Activated T-cell treated with anti-CD3 and anti-CD28 coated beads, Interleukin-2, amount 50 U/mL, for 48 hours (primary cell): ENCODE measurements at regions not wholly inside any gene's neighbourhood (a gene's known extent, or its start where the extent isn't known, plus 50 kb on each side); places are given as distances from the start of the nearest gene placed in this dataset.

Experiments used
- DNase-seq, 2 experiments: peaks; one replicate each; pipeline ENCODE4 v3.0.0-alpha.2; 2020

DNA sequence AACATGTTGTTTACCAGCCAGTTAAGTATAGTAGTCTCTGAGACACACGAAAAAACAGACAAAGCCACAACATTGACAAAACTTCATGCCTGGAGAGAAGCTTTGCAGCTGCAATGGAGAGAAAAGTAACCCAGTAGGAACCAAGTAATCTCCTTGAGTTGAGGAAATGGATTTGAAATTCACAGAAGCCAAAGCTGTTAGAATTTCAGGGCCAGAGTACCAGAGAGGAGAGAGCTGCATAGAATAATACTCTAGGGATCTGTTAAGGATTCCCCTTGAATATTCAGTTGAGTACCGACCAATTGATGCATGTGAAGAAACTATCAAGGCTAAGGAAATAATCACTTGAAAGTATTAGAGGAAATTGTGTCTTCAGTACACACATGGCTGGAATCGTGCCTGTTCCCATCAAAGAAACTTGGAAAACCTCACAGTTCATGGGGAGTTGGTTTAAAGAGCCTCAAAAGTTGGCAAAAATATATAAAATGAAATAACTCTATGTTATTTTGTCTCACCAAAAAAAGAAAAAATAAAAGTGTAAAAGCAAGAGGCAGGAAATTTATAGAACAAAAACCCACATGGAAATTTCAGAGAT, 324.0 kb upstream of the NEGR1 start:
- DNase-seq: no peak

DNA sequence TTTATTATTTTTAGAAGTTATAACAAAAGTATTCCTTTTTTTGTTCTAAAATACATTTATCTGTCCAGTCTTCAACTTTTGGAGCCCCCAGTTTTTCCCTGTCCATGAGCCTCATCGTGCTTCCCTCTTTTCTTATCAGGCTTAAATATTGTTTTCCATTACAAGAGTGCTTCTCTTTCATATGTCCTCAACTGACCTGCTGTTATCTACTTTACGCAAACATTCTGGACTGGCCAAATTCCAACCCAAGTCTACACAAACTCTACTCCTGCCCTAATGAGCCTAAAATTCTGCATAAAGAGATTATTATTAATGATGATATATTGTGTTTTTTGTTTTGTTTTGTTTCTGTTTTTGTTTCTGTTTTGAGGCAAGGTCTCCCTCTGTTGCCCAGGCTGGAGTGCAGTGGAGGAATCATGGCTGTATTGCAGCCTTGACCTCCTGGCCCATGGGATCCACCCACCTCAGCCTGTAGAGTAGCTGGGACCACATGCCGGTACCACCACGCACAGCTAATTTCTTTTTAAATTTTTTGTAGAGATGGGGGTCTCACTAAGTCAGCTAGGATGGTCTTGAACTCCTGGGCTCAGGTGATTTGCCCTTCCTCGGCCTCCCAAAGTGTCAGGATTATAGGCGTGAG, 318.8 kb upstream of the NEGR1 start:
- no peak for DNase-seq

DNA sequence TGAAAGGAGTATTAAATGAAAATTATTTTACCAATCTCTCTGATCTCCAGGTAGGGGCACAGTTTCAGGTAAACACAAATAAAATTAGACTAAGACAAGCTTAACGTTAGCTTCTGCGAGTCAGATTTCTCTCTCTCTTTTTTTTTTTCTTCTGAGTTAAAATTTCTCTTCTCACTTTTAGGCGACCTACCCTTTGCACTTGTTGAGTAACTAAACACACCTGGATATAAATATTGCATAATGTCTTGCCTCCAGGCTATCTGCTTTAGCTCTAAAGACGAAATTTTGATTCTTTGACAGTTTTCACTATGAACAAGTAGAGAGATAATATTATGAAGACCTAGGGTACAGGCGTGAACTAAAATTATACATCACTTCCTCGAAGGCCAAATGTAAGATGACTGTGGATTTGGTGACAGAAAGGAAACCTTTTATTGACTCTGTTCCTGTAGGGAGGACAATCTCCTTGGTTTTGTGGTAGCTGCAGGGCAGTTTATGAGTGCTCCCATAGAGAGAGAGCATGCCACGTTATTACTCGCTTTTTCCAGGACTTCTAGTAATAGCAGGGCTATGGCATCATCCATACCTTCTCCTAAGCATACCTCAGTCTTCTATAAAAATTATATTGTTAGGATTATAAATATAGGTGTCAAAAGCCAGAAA, 303.8 kb upstream of the NEGR1 start:
- DNase-seq: no peak

DNA sequence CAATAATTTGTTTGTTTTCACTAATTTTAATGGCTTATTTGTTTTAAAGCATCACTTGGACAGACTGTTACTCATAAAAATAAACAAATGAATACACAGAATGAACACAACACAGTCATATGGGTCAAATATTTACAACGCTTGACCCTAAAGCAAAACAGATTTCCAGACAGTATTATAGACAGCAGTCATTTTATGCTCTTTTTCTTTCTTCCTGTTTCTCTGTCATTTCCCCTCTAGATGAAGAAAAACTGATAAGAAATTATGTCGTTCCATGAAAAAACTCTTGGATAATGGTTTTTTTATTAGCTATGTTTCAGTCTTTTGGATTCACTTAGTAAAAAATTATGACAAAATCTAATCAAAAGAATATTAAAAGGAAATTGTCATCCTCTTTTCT, 297.3 kb upstream of the NEGR1 start:
- DNase-seq: no peak

DNA sequence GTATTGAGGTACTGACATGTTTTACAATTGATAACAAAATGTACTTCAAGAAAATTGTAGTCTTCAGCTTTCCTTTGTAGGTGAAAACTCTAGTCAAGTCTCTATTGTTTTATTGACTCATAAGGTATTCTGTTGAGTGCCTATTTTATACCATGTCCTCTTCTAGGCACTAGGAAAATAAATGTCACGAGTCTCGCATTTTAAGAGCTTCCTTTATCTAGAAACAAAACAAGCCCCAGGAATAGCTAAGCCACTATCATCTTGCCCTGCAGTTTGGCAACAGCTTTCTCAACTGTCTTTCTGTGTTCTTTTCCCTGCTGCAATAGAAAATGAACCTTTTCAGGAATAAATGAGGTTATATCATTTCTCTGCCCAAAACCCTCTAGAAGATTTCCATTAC, 288.5 kb upstream of the NEGR1 start:
- no peak for DNase-seq

DNA sequence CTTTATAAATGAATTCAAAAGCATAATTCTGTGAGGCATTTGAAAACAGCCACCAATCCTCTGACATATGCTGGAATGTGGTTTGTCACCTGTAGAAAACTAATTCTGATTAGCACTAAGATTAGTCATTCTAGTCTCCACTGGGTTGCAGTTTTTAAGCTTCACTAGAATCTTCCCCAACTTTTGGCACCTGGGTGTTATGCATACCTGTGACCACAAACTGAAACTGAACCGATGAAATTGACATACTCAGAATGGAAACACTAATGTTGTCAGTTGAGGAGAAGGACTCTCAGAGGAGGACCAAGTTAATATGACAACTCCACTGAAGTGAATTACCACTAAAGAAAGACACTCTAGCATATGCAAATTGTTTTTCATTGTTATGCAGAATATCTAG, 285.8 kb upstream of the NEGR1 start:
- no peak for DNase-seq

DNA sequence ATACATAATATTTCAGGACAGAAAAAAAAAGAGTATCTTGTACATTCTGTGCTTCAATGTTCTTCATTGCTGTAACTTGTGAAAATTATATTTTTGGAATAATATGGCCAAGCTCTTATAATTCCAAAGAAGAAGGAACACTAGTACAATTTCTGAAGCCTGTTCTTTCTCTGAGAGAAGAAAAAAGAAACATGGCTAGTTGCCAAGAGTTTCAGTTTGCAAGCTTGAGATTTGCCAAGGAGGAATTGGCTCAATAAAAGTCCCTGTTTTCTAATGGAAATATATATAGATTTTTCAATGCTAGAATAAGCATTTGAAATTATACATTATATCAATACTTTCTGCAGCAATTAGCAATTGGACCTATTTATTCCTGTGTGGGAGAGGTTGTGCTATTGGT, 285.2 kb upstream of the NEGR1 start:
- DNase-seq: no peak

DNA sequence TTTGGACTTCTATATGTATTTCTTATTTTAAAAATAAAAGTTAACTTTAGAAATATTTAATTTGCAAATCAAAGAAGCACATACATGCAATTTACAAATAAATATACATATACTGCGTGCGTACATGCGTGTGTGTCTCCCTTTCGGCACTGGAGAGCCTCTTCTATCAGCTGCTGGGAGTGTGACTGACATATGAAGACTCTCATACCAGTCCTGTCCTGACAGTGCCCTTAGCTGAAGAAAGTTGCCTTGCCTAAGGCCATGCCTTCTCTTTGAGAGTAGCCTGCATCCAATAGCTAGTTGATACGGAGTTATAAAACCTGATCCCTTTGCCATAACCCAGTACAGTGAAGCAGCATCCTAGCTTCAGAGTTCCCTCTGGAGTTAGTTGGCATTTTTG, 282.4 kb upstream of the NEGR1 start:
- DNase-seq: no peak

DNA sequence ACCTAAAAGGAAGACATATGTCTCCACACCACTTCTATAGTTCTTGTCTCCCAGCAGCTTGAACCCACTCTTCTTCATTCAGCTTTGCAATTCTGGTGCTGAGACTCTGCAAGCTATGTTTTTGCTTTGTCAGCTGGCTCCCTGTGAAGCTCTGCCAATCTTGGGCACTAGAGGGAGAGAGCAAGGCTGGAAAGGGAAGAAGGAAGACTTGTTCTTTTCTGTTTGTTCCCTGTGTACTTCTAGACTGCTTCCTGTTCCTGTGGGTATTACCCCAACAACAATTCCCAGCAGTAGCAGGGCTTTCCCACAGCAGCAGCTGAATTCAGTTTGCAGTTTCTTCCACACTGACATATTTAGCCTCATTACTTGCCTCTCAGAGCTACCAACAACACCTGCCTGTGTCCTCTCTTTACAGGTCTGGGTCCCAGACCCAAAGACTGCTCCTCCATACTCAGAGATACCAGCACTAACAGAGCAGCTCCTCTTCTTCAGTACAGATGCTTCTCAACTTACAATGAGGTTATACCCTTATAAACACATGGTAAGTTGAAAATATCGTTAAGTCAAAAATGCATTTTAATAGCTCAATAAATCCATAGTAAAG, 275.2 kb upstream of the NEGR1 start:
- DNase-seq: no peak

DNA sequence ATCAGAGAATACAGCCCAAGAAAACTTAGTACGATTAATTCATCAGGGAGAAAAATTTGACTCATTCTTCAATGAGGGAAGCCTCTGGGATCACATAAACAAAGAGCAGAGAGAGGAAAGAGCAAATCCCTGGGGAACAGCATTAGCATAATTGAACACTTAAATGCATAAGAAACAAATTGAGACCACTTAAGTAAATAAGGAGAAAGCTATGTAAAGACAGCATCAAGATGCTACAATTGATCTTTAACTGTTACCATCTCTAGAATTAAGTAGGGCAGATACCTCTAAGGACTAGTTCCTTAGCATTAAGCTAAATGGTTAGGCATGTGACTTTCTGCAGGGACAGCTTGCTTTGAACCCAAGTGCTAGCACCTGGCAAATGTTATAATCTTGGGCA, 265.1 kb upstream of the NEGR1 start:
- DNase-seq: no peak

DNA sequence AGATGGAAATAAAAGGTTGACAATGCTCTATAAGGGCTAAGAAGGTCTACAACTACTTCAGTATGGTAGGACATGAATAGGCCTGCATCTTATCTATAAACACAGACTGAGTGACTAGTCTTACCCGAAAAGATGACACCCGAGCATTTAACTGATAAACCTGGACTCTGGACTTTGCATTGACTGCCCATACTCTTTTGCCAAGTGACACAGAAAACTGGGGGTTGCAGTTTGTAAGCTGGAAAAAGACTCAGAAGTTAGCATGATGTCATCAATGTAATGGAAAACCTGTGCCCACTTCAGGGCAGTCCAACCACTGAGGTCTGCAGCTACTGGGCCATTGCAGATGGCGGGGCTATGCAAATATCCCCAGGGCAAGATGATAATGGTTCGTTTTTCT, 258.3 kb upstream of the NEGR1 start:
- no peak for DNase-seq

DNA sequence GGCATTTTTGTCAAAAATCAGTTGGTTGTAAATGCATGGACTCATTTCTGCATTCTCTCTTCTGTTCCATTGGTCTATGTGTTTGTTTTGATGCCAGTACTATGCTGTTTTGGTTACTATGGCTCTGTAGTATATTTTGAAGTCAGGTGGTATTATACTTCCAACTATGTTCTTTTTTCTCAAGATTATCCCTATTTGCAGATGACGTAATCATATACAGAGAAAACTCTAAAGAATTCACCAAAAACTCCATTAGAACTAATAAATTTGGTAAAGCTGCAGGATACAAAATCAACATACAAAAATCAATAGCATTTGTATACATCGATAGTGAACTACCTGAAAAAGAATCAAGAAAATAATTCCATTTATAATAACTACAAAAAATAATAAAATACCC, 253.1 kb upstream of the NEGR1 start:
- no peak for DNase-seq

DNA sequence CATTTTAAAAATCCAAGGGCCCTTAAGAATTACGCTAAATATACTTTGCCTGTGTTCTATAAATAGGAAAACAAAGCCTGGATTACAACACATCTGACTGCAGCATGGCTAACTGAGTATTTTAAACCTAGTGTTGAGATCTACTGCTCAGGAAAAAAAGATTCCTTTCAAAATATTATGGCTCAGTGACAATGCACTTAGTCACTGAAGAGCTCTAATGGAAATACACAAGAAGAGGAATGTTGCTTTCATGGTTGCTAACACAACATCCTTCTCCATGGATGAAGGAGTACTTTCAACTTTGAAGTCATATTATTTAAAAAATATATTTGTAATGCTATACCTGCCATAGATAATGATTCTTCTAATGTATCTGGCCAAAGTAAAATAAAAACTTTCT, 248.3 kb upstream of the NEGR1 start:
- DNase-seq: no peak

DNA sequence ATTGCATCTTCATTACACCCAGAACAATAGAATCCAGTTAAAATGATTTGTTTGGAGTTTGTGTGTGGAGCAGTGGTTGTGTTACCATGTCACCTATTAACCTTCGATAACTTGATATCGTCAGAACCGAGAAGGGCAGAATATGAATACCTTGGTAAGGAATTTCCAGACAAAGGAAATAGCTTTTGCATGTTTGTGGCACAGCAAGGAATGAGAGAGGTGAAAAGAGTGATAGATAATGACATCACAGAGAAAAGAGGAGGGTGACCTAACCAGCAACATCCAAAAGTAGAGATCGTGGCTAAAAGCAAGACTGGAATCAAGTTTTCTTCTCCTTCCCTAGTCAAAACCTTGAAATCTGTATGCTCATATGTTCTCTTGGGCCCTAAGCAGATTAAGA, 244.6 kb upstream of the NEGR1 start:
- no peak for DNase-seq

DNA sequence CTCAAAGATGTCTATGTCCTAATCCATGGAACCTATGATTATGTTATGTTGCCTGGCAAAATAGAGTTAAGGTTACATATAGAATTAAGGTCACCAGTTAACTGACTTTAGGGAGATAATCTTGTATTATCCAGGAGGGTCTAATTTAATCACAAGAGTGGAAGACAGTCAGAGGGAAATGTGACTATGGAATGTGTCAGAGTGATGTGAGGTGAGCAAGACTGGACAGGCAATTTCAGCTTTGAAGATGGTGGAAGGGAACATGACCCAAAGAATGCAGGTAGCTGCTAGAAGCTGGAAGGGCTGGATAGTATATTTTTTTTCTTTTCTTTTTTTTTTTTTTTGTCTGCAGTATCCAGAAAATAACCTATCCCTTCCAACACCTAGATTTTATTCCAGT, 241.7 kb upstream of the NEGR1 start:
- DNase-seq: no peak

DNA sequence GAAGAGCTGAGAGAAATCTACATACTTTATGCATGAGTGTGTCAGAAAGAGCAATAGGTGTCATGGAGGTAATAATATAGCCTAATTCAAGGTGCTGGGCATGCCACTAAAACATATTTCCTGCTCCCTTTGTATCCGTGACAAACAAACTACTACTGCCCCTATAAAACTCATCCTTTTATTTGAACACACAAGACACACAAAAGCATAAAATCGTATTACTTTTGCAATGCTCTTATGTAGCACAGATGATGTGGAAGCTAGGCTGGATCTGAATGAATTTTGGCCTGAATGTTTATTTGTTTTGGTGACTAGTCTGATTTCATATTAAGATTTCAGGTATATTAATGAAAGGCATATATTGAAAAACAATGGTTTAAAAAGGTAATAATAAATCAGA, 239.3 kb upstream of the NEGR1 start:
- no peak for DNase-seq

DNA sequence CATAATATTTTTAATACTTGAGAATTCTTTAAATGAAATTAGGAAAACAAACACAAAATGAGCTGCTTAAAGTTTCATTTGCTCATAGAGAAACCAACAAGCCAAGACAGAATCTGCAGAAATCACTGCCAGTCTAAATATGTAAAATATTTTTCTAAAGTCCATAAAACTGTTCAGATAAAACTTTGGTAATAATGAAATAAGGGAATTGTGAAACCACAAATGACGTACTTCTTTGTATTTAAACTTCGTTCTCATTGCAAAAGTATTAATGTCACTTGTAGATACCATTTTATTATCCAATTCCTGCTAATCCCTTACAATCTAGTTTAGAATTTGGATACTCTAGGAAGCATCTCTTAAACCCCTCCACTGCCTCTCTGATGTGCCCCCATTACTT, 234.5 kb upstream of the NEGR1 start:
- DNase-seq: no peak

DNA sequence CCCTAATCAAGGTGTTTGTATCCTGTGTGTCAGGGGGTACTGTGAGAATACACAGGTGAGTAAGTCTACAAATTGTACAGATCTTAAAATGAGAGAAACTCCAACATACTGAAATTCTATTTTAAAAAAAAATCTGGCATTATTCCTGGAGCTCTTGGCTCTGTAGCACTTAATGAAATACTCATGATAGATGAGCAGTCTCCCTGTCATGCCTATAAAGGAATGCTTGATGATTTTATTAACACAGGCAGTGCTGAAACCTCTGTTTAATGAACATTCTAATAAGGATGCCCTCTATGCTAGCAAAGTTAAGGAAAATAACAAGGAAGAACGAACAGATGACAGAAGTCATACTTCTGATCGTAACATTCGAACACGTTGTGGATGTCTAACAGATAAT, 233.9 kb upstream of the NEGR1 start:
- DNase-seq: no peak

DNA sequence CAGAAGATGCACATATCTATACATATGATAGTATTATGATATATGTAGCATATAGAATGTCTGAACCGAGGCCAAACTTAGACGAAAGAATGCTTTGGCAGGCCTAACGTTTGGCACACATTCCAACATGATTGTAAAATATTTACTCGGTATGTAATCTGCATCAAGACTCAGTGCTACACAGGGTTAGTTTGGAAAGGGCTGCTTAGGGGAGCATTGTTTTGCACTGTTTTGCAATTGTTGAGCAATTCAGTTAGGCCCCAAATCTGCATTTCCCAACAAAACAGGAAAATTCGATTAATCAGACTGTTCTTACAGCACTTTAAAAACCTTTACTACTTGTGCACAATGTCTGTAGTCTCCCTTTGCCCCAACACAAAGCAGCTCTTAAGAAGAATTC, 216.0 kb upstream of the NEGR1 start:
- no peak for DNase-seq

DNA sequence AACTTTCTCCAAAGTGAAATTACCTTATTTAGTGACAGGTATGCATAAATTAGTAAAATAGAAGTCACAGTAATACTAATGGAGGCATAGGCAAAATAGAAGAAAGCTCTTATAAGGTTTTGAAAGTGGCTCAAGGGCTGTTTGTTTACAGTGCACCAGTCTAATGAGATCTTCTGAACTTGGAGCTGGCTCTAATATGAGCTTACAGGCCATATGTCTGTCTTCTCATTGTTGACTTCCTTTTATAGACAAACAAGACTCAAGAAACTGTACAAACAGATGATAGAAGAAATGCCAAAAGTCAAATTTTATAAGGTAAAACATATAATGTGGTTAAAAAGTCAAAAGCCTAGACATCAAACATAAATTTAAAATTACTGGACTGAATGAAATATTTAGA, 207.5 kb upstream of the NEGR1 start:
- no peak for DNase-seq

DNA sequence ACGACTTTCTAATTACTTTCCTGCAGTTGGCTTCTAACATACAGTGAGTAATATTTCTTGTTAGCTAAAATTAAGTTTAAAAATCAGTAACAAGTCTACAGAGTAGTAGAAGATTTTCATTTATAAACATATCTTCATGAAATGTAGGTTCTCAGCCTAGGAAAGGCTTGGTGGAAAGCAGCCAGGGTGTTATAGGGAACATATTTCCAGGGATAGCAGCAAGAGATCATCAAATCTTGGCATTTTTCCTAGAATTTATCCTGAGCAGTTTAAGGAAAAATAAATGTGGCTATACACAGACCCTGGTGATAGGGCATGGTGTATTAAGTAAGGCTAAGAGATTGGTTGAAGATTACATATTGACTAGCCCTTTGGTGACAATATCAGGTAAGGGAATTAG, 203.5 kb upstream of the NEGR1 start:
- DNase-seq: no peak

DNA sequence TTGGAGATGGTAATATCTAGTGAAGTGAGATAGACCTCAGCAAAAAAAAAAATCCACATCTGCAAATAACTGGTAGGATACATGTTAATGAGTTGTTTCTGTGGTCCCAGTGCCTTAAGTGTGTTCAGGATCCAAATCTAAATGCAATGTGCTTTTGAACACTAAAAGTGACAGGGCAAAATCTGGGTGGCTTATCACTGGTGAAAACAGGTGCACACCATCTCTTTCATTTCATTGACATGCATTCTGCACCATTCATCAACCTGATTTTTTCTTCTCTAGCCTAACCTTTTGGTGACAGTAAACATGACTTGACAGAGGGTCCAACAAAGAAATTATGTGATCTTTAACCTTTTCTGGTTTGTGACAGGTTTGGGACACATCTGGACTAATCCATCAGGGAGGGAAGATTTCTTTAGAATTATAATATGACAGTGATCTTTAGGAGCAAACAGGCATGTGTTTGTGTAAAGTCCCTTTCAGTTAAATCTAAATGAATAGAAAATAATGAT, 201.6 kb upstream of the NEGR1 start:
- DNase-seq: no peak

DNA sequence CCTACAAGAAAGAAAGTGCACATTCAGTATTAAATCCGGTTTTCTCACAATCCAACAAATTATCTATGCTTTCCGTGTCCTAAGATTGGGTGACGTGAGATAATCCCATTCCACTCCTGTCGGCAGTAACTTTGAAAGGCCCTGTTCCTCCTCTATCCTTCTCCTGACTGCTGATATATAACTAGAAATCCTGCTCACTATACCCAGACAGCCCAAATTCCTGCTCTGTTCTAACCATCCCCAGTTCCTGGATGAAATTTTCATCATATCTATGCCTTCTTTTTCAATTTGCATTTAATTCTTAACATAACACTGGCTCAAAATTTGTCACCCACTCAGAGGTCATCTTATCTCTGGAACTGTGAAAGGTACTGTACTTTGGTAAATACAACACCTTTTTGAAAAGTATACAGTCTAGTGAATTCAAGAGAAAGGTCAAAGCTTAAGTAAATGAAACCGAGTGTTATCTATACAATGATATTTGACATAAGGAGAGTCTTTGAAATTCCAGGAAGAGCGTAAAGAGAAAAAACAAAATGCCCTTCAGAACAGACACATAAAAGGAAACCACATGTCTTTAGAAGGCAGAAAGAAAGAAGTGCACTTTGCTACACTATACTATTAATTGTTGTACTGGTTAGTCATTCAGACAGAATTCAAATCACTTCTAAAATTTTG, 200.5 kb upstream of the NEGR1 start:
- no peak for DNase-seq
